ENCODE measurements at regions not wholly inside any gene's neighbourhood (a gene's known extent, or its start where the extent isn't known, plus 50 kb on each side); places are given as distances from the start of the nearest gene placed in this dataset.

DNA sequence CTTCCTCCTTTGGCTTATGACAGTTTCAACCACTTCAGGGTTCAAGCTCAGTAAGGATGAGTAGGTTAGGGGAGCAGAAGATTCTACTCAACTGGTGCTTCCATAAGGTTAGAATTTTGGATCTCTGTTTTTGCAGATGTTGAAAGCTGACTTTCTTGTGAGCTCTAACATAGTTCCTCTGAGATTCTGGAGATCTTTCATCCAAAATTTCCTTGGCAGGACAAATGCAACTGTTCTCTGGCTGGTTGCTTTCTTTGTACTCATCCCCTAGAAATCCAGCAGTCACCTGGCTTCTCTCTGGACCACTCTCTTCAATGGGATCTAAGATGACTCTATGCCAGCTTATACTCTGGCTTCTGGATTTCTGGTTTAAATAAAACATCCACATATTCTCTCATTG is 189.6 kb downstream of the ESM1 start (continued):
- TF ChIP-seq, protein P1, sequence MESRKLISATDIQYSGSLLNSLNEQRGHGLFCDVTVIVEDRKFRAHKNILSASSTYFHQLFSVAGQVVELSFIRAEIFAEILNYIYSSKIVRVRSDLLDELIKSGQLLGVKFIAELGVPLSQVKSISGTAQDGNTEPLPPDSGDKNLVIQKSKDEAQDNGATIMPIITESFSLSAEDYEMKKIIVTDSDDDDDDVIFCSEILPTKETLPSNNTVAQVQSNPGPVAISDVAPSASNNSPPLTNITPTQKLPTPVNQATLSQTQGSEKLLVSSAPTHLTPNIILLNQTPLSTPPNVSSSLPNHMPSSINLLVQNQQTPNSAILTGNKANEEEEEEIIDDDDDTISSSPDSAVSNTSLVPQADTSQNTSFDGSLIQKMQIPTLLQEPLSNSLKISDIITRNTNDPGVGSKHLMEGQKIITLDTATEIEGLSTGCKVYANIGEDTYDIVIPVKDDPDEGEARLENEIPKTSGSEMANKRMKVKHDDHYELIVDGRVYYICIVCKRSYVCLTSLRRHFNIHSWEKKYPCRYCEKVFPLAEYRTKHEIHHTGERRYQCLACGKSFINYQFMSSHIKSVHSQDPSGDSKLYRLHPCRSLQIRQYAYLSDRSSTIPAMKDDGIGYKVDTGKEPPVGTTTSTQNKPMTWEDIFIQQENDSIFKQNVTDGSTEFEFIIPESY (IDR thresholded peaks at IDR 0.05; ENCODE audit: extremely low read depth, insufficient replicate concordance, low read length) = no peak
- TF ChIP-seq POLR2AphosphoS5 (IDR thresholded peaks at IDR 0.05; ENCODE audit: low read depth, low read length) (no peak), YY1 (IDR thresholded peaks at IDR 0.05; ENCODE audit: extremely low read depth, insufficient replicate concordance, low read depth, low read length) (no peak), RAD21 (IDR thresholded peaks at IDR 0.05; ENCODE audit: low read depth) (no peak), JUND (IDR thresholded peaks at IDR 0.05) (no peak), EZH2 (IDR thresholded peaks at IDR 0.05) (no peak), EZH2phosphoT487 (IDR thresholded peaks at IDR 0.05; ENCODE audit: borderline replicate concordance) (no peak), SP1 (IDR thresholded peaks at IDR 0.05; ENCODE audit: low read depth) (no peak)
- TF ChIP-seq, protein P2, sequence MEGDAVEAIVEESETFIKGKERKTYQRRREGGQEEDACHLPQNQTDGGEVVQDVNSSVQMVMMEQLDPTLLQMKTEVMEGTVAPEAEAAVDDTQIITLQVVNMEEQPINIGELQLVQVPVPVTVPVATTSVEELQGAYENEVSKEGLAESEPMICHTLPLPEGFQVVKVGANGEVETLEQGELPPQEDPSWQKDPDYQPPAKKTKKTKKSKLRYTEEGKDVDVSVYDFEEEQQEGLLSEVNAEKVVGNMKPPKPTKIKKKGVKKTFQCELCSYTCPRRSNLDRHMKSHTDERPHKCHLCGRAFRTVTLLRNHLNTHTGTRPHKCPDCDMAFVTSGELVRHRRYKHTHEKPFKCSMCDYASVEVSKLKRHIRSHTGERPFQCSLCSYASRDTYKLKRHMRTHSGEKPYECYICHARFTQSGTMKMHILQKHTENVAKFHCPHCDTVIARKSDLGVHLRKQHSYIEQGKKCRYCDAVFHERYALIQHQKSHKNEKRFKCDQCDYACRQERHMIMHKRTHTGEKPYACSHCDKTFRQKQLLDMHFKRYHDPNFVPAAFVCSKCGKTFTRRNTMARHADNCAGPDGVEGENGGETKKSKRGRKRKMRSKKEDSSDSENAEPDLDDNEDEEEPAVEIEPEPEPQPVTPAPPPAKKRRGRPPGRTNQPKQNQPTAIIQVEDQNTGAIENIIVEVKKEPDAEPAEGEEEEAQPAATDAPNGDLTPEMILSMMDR (IDR thresholded peaks at IDR 0.05 in 2 of 3, conservative IDR thresholded peaks at IDR 0.05 in 1 of 3; ENCODE audit: borderline replicate concordance in 1 of 3, insufficient read depth in 1 of 3, low read depth in 2 of 3, low read length in 2 of 3) = no peak

DNA sequence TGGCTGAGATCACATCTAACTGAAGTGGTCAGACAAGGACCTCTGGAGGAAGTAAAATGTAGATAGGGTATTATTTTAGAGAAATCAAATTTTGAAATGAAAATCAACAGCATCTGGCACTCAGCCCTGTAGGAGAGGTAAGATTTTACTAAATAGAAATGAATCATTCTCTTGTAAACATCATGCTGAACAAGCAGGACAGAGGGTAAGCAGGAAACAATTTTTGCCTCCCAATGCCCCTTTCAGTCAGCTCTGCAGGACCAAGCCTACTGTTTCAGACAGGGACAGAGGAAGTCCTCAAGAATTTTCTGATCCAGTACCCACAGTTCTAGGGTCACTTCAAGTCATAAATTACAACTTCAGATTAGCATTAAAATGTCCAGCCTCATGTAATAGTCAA is 190.1 kb downstream of the ESM1 start:
- no peaks in the 10 kb centered on the region for H3K4me1 ChIP-seq (ENCODE audit: control insufficient read depth in 1 of 2, insufficient read depth in 2 of 2, low read length in 2 of 2)
- H3K9ac ChIP-seq (ENCODE audit: low read length) = no peak overlapping the region
- intact Hi-C loops (cut with micrococcal nuclease) = no loop called here
- POLR2A ChIA-PET = no interaction called here
- H3K79me2 ChIP-seq (ENCODE audit: insufficient read depth, low read length) = no peaks in the 10 kb centered on the region
- CTCF ChIA-PET = no interaction called here
- no peaks in the 10 kb centered on the region for H4K20me1 ChIP-seq (ENCODE audit: insufficient read depth)
- H3K27ac ChIP-seq (ENCODE audit: low read depth, low read length) = no peak overlapping the region
- no peak overlapping the region for H3K4me2 ChIP-seq (ENCODE audit: low read length)
- no peak overlapping the region for H3K4me3 ChIP-seq (replicated peaks in 1 of 2; ENCODE audit: low read depth in 1 of 2, low read length in 2 of 2)
- H3K9me3 ChIP-seq (ENCODE audit: control insufficient read depth in 1 of 2, insufficient read depth in 1 of 2, low read depth in 1 of 2, low read length in 2 of 2) = no peaks in the 10 kb centered on the region
- RAD21 ChIA-PET (ENCODE audit: low non-redundant PET in 1 of 2, low total read pairs in 2 of 2, uncharacterized antibody in 2 of 2, unreplicated experiment in 2 of 2) = no interaction called here
- H3K9me2 ChIP-seq (ENCODE audit: insufficient read depth) = no peaks in the 10 kb centered on the region
- DNase-seq (ENCODE audit: low read depth, low spot score) = no peak
- ATAC-seq = no peak
- no peak overlapping the region for H2AFZ ChIP-seq (ENCODE audit: low read depth, low read length, poor library complexity, severe bottlenecking)
- H3K36me3 ChIP-seq (ENCODE audit: control insufficient read depth in 1 of 2, insufficient read depth in 2 of 2, low read length in 2 of 2) = no peaks in the 10 kb centered on the region
- BruUV-seq (replicated peaks) = no TSS peak
- H3K27me3 ChIP-seq (ENCODE audit: insufficient read depth, low read length) = no peaks in the 10 kb centered on the region
- no peak for TF ChIP-seq POLR2A (IDR thresholded peaks at IDR 0.05; ENCODE audit: borderline replicate concordance, extremely low read depth, insufficient read depth, insufficient read length)
- no peak for TF ChIP-seq JUND (IDR thresholded peaks at IDR 0.05)
- TF ChIP-seq CBX3 (IDR thresholded peaks at IDR 0.05; ENCODE audit: low read depth) = no peak
- no peak for TF ChIP-seq SIN3A (IDR thresholded peaks at IDR 0.05; ENCODE audit: low read depth)
- TF ChIP-seq TCF7L2 (IDR thresholded peaks at IDR 0.05; ENCODE audit: borderline replicate concordance, extremely low read depth, insufficient read depth, insufficient read length) = no peak
- TF ChIP-seq ELF1 (IDR thresholded peaks at IDR 0.05; ENCODE audit: borderline replicate concordance, low read depth) = no peak
- TF ChIP-seq, protein P3, sequence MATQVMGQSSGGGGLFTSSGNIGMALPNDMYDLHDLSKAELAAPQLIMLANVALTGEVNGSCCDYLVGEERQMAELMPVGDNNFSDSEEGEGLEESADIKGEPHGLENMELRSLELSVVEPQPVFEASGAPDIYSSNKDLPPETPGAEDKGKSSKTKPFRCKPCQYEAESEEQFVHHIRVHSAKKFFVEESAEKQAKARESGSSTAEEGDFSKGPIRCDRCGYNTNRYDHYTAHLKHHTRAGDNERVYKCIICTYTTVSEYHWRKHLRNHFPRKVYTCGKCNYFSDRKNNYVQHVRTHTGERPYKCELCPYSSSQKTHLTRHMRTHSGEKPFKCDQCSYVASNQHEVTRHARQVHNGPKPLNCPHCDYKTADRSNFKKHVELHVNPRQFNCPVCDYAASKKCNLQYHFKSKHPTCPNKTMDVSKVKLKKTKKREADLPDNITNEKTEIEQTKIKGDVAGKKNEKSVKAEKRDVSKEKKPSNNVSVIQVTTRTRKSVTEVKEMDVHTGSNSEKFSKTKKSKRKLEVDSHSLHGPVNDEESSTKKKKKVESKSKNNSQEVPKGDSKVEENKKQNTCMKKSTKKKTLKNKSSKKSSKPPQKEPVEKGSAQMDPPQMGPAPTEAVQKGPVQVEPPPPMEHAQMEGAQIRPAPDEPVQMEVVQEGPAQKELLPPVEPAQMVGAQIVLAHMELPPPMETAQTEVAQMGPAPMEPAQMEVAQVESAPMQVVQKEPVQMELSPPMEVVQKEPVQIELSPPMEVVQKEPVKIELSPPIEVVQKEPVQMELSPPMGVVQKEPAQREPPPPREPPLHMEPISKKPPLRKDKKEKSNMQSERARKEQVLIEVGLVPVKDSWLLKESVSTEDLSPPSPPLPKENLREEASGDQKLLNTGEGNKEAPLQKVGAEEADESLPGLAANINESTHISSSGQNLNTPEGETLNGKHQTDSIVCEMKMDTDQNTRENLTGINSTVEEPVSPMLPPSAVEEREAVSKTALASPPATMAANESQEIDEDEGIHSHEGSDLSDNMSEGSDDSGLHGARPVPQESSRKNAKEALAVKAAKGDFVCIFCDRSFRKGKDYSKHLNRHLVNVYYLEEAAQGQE (IDR thresholded peaks at IDR 0.05; ENCODE audit: low read depth) = no peak
- no peak for TF ChIP-seq POLR2AphosphoS5 (IDR thresholded peaks at IDR 0.05; ENCODE audit: low read depth, low read length)
- TF ChIP-seq, protein P2 (IDR thresholded peaks at IDR 0.05 in 2 of 3, conservative IDR thresholded peaks at IDR 0.05 in 1 of 3; ENCODE audit: borderline replicate concordance in 1 of 3, insufficient read depth in 1 of 3, low read depth in 2 of 3, low read length in 2 of 3) = no peak

Data from HCT116 (cell line).